Spleen (tissue), 11 donors: ENCODE measurements at regions not wholly inside any gene's neighbourhood (a gene's known extent, or its start where the extent isn't known, plus 50 kb on each side); places are given as distances from the start of the nearest gene placed in this dataset.

Experiments
- DNase-seq: peaks from one replicate; pipeline ENCODE4 v3.0.0-alpha.2; 2020
- H3K27ac ChIP-seq, 8 donors: fragments of 200-600 bp; sonication (generic) in 7 of 8; 1 replicate in 4 of 8; 2 replicates in 4 of 8; pipeline versions ENCODE4 v1.5.0 to v1.8.0; 2016 to 2021; ENCODE audit warnings: inconsistent platforms in 4 of 8, mild to moderate bottlenecking in 4 of 8, moderate library complexity in 1 of 8
- H3K27me3 ChIP-seq, 7 donors: fragments of 200-600 bp; sonication (generic) in 6 of 7; replicated peaks in 1 of 7; 1 replicate in 4 of 7; 2 replicates in 3 of 7; pipeline versions ENCODE4 v1.5.0 to v1.8.0; 2016 to 2021; ENCODE audit warnings: inconsistent platforms in 3 of 7, mild to moderate bottlenecking in 1 of 7
- H3K36me3 ChIP-seq, 6 donors: fragments of 200-600 bp; sonication (generic) in 5 of 6; 1 replicate in 4 of 6; 2 replicates in 2 of 6; pipeline versions ENCODE4 v1.5.0 to v1.8.0; 2016 to 2021; ENCODE audit warnings: inconsistent platforms in 2 of 6
- H3K4me1 ChIP-seq, 6 donors: fragments of 200-600 bp; sonication (generic) in 5 of 6; 1 replicate in 3 of 6; 2 replicates in 3 of 6; pipeline versions ENCODE4 v1.5.0 to v1.8.0; 2016 to 2021; ENCODE audit warnings: inconsistent platforms in 3 of 6
- H3K4me3 ChIP-seq, 8 donors: fragments of 200-600 bp; sonication (generic) in 7 of 8; 1 replicate in 4 of 8; 2 replicates in 4 of 8; pipeline versions ENCODE4 v1.5.0 to v1.8.0; 2016 to 2021; ENCODE audit warnings: inconsistent platforms in 4 of 8, mild to moderate bottlenecking in 4 of 8, moderate library complexity in 2 of 8
- H3K9me3 ChIP-seq, 8 donors: fragments of 200-600 bp; sonication (generic) in 7 of 8; 1 replicate in 4 of 8; 2 replicates in 4 of 8; pipeline versions ENCODE4 v1.5.0 to v1.8.0; 2016 to 2021; ENCODE audit warnings: inconsistent platforms in 4 of 8
- POLR2A ChIP-seq, 3 donors: fragments of 450-650 bp; IDR thresholded peaks; one replicate each; pipeline ENCODE4 v1.5.1; 2017; ENCODE audit warnings: antibody characterized with exemption in 3 of 3, mild to moderate bottlenecking in 1 of 3
- POLR2AphosphoS5 ChIP-seq, 3 donors: sonication (generic); formaldehyde crosslinking; IDR thresholded peaks; one replicate each; pipeline ENCODE4 v1.5.1; 2017; ENCODE audit warnings: antibody characterized with exemption in 3 of 3
- WGBS, 5 donors: extraction: QIAGEN DNeasy Blood & Tissue Kit in 3 of 5; methylation state at CpG; one replicate each; pipeline versions ENCODE4 v1.1.5 to v1.1.7; 2013 to 2018; 5-methylcytosine and 5-hydroxymethylcytosine counted together
- intact Hi-C: fragments of 100-400 bp; cut with DNase I; formaldehyde crosslinking; loops from one replicate; pipeline ENCODE4 v1.15.0; 2023; ENCODE audit warnings: low total_unique reads
- TF ChIP-seq, protein P1 (sequence below), 11 experiments: fragments of 200-600 bp in 7 of 11; fragments of 450-650 bp in 4 of 11; sonication (generic) in 4 of 11; IDR thresholded peaks in 8 of 11; conservative IDR thresholded peaks in 3 of 11; 1 replicate in 7 of 11; 2 replicates in 4 of 11; pipeline versions ENCODE4 v1.4.0 to v1.8.0; 2016 to 2021; ENCODE audit warnings: antibody characterized with exemption in 11 of 11, inconsistent platforms in 4 of 11, mild to moderate bottlenecking in 1 of 11
- donor health status: healthy with polysubstance abuse.
- donor health status: DM: no; HTN: no; CAD: no; lungs with moderate emphysema.
- donor health status: DM: no; HTN: no; CAD: no.
- donor health status: Bipolar disorder and iron deficiency.
- donor health status: healthy.
- donor health status: DM: no; HTN: no; CAD: no.
- donor health status: DM: yes; HTN: yes; CAD: no.

GRCh38 chr2:8148260-8149006 lies 533.4 kb upstream of the ID2 start:
- Histone ChIP-seq H3K9me3 (no peaks in the 10 kb centered on the region), H3K36me3 (no peaks in the 10 kb centered on the region), H3K4me1 (peaks cover 0 to 26% (median 5%) of the 10 kb centered on the region in 6 donors), H3K27me3 (peaks cover 0 to 8% (median 0%) of the 10 kb centered on the region in 7 donors), H3K4me3 (no peak overlapping the region), H3K27ac (no peak overlapping the region)
- TF ChIP-seq, protein P1, sequence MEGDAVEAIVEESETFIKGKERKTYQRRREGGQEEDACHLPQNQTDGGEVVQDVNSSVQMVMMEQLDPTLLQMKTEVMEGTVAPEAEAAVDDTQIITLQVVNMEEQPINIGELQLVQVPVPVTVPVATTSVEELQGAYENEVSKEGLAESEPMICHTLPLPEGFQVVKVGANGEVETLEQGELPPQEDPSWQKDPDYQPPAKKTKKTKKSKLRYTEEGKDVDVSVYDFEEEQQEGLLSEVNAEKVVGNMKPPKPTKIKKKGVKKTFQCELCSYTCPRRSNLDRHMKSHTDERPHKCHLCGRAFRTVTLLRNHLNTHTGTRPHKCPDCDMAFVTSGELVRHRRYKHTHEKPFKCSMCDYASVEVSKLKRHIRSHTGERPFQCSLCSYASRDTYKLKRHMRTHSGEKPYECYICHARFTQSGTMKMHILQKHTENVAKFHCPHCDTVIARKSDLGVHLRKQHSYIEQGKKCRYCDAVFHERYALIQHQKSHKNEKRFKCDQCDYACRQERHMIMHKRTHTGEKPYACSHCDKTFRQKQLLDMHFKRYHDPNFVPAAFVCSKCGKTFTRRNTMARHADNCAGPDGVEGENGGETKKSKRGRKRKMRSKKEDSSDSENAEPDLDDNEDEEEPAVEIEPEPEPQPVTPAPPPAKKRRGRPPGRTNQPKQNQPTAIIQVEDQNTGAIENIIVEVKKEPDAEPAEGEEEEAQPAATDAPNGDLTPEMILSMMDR (IDR thresholded peaks at IDR 0.05 in 8 of 11, conservative IDR thresholded peaks at IDR 0.05 in 3 of 11) = no peak
- TF ChIP-seq POLR2A (IDR thresholded peaks at IDR 0.05) = no peak
- TF ChIP-seq POLR2AphosphoS5 (IDR thresholded peaks at IDR 0.05) = no peak
- intact Hi-C loops = no loop called here
- WGBS, 5 donors = 84 to 91% (median 86%) methylated on average over 8 of the region's 8 CpGs
- no peak for DNase-seq

- WGBS, 5 donors = 92 to 98% (median 96%) methylated on average over 5 of the region's 5 CpGs
- Histone ChIP-seq H3K27ac (no peak overlapping the region), H3K36me3 (no peaks in the 10 kb centered on the region), H3K4me3 (no peak overlapping the region), H3K4me1 (peaks cover 0 to 26% (median 5%) of the 10 kb centered on the region in 6 donors), H3K27me3 (peaks cover 0 to 8% (median 0%) of the 10 kb centered on the region in 7 donors), H3K9me3 (no peaks in the 10 kb centered on the region)
- TF ChIP-seq, protein P1 (IDR thresholded peaks at IDR 0.05 in 8 of 11, conservative IDR thresholded peaks at IDR 0.05 in 3 of 11) = no peak
- DNase-seq = no peak
- intact Hi-C loops = no loop called here
Measured at GRCh38 chr2:8149007-8149405, 532.9 kb upstream of the ID2 start.

DNA sequence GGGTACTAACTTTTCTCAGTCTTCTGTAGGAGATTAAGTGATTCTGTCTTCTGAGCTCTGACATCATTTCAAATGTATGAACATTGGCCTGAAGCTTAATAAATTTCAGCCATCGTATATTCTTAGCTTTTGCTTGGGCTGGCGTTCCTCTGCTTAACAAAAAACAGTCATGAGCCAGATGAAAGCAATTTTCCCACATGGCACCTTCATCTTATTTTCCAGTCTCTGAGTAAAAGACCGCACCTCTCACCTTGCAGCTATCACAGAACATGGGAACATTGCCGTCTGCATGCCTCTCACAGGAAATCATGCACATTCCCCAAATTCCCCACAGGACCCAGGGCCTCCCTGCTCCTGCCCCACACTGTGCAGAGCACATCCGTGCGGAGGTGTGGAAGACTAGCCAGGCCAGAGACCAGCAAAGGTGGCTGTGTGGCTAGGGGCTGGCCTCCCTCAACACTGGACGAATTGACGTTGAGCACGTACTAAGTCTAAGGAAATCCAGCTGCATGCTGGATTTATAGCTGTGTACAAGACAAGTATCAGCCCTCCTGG lies 531.8 kb upstream of the ID2 start:
- H3K4me1 ChIP-seq = peaks cover 0 to 26% (median 5%) of the 10 kb centered on the region in 6 donors
- no peaks in the 10 kb centered on the region for H3K36me3 ChIP-seq
- H3K27ac ChIP-seq = no peak overlapping the region
- 90 to 97% (median 95%) methylated on average over 9 of the region's 9 CpGs for WGBS, 5 donors
- TF ChIP-seq, protein P1 (IDR thresholded peaks at IDR 0.05 in 8 of 11, conservative IDR thresholded peaks at IDR 0.05 in 3 of 11) = no peak
- TF ChIP-seq POLR2AphosphoS5 (IDR thresholded peaks at IDR 0.05) = no peak
- no peak for TF ChIP-seq POLR2A (IDR thresholded peaks at IDR 0.05)
- H3K4me3 ChIP-seq = no peak overlapping the region
- intact Hi-C loops = no loop called here
- DNase-seq = no peak
- peaks cover 0 to 8% (median 0%) of the 10 kb centered on the region in 7 donors for H3K27me3 ChIP-seq
- H3K9me3 ChIP-seq = no peaks in the 10 kb centered on the region

DNA sequence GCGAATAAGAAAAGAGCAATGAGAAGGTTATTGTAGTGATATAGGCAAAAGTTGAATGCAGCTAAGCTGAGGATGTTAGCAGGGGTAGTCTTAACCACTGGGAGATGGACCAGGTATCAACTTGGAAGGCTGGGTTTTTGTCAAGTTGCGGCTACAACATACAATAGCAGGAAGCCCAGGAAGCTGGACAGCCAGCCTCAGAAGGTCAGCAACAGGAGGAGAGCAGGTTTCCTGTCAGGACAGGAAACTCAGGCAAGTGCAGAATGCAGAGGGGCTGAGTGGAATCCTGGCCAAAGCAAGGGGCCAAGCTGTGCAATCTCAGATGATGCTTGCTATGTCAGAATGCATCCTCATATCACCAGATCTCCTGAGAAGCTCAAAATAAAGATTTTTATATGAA lies 530.0 kb upstream of the ID2 start:
- TF ChIP-seq POLR2AphosphoS5 (IDR thresholded peaks at IDR 0.05) (no peak), POLR2A (IDR thresholded peaks at IDR 0.05) (no peak)
- TF ChIP-seq, protein P1 (IDR thresholded peaks at IDR 0.05 in 8 of 11, conservative IDR thresholded peaks at IDR 0.05 in 3 of 11) = no peak
- intact Hi-C loops = no loop called here
- Histone ChIP-seq H3K27me3 (peaks cover 0 to 8% (median 0%) of the 10 kb centered on the region in 7 donors), H3K4me1 (peaks cover 0 to 17% (median 5%) of the 10 kb centered on the region in 6 donors), H3K36me3 (no peaks in the 10 kb centered on the region), H3K27ac (peak overlapping the region in 1 of 8 donors; percentile 7), H3K4me3 (no peak overlapping the region), H3K9me3 (peaks cover 0 to 3% (median 0%) of the 10 kb centered on the region in 8 donors)
- no peak for DNase-seq
- 76 to 88% (median 82%) methylated on average over 2 of the region's 2 CpGs for WGBS, 5 donors
